OCI-LY3 (cell line): ENCODE measurements at regions not wholly inside any gene's neighbourhood (a gene's known extent, or its start where the extent isn't known, plus 50 kb on each side); places are given as distances from the start of the nearest gene placed in this dataset.

Source experiments
- CTCF ChIP-seq: fragments of 200-600, 300-600 bp; sonication (generic); IDR thresholded peaks from 2 replicates; pipeline ENCODE4 v1.5.1; 2014; ENCODE audit warnings: antibody characterized with exemption, low read length, low read depth
- EZH2phosphoT487 ChIP-seq: fragments of 200-600 bp; shearing (Covaris generic); IDR thresholded peaks from 2 replicates; pipeline ENCODE4 v1.6.1; 2018; ENCODE audit warnings: antibody characterized with exemption, mixed run types, low read depth

- TF ChIP-seq CTCF (no peak), EZH2phosphoT487 (no peak)
Observed at GRCh38 chr13:37187621-37188020, 82.2 kb upstream of the CSNK1A1L start.
